ENCODE measurements at regions not wholly inside any gene's neighbourhood (a gene's known extent, or its start where the extent isn't known, plus 50 kb on each side); places are given as distances from the start of the nearest gene placed in this dataset.

GRCh38 chr1:239212811-239213220 is 173.6 kb upstream of the CHRM3 start:
- TF ChIP-seq, protein P1, sequence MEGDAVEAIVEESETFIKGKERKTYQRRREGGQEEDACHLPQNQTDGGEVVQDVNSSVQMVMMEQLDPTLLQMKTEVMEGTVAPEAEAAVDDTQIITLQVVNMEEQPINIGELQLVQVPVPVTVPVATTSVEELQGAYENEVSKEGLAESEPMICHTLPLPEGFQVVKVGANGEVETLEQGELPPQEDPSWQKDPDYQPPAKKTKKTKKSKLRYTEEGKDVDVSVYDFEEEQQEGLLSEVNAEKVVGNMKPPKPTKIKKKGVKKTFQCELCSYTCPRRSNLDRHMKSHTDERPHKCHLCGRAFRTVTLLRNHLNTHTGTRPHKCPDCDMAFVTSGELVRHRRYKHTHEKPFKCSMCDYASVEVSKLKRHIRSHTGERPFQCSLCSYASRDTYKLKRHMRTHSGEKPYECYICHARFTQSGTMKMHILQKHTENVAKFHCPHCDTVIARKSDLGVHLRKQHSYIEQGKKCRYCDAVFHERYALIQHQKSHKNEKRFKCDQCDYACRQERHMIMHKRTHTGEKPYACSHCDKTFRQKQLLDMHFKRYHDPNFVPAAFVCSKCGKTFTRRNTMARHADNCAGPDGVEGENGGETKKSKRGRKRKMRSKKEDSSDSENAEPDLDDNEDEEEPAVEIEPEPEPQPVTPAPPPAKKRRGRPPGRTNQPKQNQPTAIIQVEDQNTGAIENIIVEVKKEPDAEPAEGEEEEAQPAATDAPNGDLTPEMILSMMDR (IDR thresholded peaks at IDR 0.05): no peak
- TF ChIP-seq POLR2A (IDR thresholded peaks at IDR 0.05) (no peak), POLR2AphosphoS5 (IDR thresholded peaks at IDR 0.05) (no peak), EP300 (IDR thresholded peaks at IDR 0.05) (no peak)

All from sigmoid colon (tissue), 4 donors.